ENCODE measurements at regions not wholly inside any gene's neighbourhood (a gene's known extent, or its start where the extent isn't known, plus 50 kb on each side); places are given as distances from the start of the nearest gene placed in this dataset.

DNA sequence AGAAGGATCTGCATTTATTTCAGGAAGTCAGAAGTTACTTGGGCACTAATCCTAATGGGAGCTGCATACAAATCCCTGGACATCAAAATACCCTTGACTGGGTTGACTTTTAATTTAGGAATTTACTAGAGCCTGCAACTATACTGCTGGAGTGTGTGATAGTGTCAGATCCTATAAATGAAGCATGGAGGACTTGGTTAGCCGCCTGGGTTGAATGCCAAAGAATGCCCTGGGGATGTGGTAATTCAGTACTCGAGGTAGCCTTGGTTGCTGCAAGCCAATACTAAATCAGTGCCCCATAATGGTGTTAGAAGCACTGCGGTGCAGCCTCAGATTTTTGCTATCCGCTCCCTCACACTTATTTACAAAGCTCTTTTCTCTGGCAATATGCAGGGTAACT is 184.9 kb downstream of the CAPZA3 start:
- TF ChIP-seq FOXA2 (IDR thresholded peaks at IDR 0.05) (no peak), TAF1 (conservative IDR thresholded peaks at IDR 0.05) (no peak), GABPA (IDR thresholded peaks at IDR 0.05 in 1 of 2, conservative IDR thresholded peaks at IDR 0.05 in 1 of 2) (no peak), FOXA1 (IDR thresholded peaks at IDR 0.05) (no peak), SP1 (IDR thresholded peaks at IDR 0.05) (no peak), YY1 (IDR thresholded peaks at IDR 0.05) (no peak), RXRA (IDR thresholded peaks at IDR 0.05) (no peak)
- TF ChIP-seq, protein P1, sequence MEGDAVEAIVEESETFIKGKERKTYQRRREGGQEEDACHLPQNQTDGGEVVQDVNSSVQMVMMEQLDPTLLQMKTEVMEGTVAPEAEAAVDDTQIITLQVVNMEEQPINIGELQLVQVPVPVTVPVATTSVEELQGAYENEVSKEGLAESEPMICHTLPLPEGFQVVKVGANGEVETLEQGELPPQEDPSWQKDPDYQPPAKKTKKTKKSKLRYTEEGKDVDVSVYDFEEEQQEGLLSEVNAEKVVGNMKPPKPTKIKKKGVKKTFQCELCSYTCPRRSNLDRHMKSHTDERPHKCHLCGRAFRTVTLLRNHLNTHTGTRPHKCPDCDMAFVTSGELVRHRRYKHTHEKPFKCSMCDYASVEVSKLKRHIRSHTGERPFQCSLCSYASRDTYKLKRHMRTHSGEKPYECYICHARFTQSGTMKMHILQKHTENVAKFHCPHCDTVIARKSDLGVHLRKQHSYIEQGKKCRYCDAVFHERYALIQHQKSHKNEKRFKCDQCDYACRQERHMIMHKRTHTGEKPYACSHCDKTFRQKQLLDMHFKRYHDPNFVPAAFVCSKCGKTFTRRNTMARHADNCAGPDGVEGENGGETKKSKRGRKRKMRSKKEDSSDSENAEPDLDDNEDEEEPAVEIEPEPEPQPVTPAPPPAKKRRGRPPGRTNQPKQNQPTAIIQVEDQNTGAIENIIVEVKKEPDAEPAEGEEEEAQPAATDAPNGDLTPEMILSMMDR (IDR thresholded peaks at IDR 0.05; ENCODE audit: low read depth, low read length, missing input control) = no peak
- TF ChIP-seq, protein P2, sequence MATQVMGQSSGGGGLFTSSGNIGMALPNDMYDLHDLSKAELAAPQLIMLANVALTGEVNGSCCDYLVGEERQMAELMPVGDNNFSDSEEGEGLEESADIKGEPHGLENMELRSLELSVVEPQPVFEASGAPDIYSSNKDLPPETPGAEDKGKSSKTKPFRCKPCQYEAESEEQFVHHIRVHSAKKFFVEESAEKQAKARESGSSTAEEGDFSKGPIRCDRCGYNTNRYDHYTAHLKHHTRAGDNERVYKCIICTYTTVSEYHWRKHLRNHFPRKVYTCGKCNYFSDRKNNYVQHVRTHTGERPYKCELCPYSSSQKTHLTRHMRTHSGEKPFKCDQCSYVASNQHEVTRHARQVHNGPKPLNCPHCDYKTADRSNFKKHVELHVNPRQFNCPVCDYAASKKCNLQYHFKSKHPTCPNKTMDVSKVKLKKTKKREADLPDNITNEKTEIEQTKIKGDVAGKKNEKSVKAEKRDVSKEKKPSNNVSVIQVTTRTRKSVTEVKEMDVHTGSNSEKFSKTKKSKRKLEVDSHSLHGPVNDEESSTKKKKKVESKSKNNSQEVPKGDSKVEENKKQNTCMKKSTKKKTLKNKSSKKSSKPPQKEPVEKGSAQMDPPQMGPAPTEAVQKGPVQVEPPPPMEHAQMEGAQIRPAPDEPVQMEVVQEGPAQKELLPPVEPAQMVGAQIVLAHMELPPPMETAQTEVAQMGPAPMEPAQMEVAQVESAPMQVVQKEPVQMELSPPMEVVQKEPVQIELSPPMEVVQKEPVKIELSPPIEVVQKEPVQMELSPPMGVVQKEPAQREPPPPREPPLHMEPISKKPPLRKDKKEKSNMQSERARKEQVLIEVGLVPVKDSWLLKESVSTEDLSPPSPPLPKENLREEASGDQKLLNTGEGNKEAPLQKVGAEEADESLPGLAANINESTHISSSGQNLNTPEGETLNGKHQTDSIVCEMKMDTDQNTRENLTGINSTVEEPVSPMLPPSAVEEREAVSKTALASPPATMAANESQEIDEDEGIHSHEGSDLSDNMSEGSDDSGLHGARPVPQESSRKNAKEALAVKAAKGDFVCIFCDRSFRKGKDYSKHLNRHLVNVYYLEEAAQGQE (IDR thresholded peaks at IDR 0.05) = no peak
- no peak overlapping the region for H3K27ac ChIP-seq (ENCODE audit: low read depth in 1 of 2, low read length in 2 of 2)
- WGBS = 91% methylated on average over 4 of the region's 4 CpGs
- H3K9ac ChIP-seq (ENCODE audit: low read depth in 1 of 2, low read length in 2 of 2) = no peak overlapping the region
- H3K9me3 ChIP-seq (ENCODE audit: control insufficient read depth in 4 of 4, low read length in 3 of 4) = no peaks in the 10 kb centered on the region
- no peaks in the 10 kb centered on the region for H3K4me1 ChIP-seq (ENCODE audit: control insufficient read depth in 4 of 4, insufficient read depth in 4 of 4, low read length in 3 of 4)
- H3K27me3 ChIP-seq (ENCODE audit: control insufficient read depth in 4 of 4, insufficient read depth in 4 of 4, low read length in 3 of 4) = no peaks in the 10 kb centered on the region
- H3K36me3 ChIP-seq (ENCODE audit: control insufficient read depth in 4 of 4, insufficient read depth in 3 of 4, low read depth in 1 of 4, low read length in 3 of 4) = no peaks in the 10 kb centered on the region
- no peak for DNase-seq (ENCODE audit: low spot score)
- no peak overlapping the region for H3K4me3 ChIP-seq (ENCODE audit: low read depth in 1 of 3, low read length in 3 of 3)

DNA sequence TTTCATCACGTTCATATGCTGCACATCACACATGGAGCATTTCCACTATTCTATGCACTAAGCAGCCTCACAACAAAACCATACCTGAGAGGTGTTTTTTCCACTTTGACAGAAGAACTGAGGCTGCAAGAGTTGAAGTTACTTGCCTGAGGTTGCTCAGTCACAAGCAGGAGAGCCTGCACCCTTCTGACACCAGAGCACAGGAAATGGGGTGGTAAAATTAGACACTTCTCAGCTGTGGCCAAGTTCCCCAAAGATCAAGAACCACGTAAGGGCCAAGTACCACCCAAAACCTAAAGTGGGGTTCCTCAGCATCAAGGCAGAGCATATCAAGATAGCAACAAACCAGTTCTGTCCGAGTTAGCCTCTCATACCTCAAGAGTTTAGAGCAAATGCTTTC is 185.8 kb downstream of the CAPZA3 start:
- WGBS = 80% methylated on average over 3 of the region's 3 CpGs

More for the DNA sequence above, 185.8 kb downstream of the CAPZA3 start:
- Histone ChIP-seq H3K9ac (ENCODE audit: low read depth in 1 of 2, low read length in 2 of 2) (no peak overlapping the region), H3K27me3 (ENCODE audit: control insufficient read depth in 4 of 4, insufficient read depth in 4 of 4, low read length in 3 of 4) (no peaks in the 10 kb centered on the region), H3K36me3 (ENCODE audit: control insufficient read depth in 4 of 4, insufficient read depth in 3 of 4, low read depth in 1 of 4, low read length in 3 of 4) (no peaks in the 10 kb centered on the region), H3K4me3 (ENCODE audit: low read depth in 1 of 3, low read length in 3 of 3) (no peak overlapping the region), H3K9me3 (ENCODE audit: control insufficient read depth in 4 of 4, low read length in 3 of 4) (no peaks in the 10 kb centered on the region), H3K4me1 (ENCODE audit: control insufficient read depth in 4 of 4, insufficient read depth in 4 of 4, low read length in 3 of 4) (no peaks in the 10 kb centered on the region), H3K27ac (ENCODE audit: low read depth in 1 of 2, low read length in 2 of 2) (no peak overlapping the region)
- TF ChIP-seq FOXA1 (IDR thresholded peaks at IDR 0.05) (no peak), EGR1 (IDR thresholded peaks at IDR 0.05; ENCODE audit: low read depth in 2 of 2) (no peak), SP1 (IDR thresholded peaks at IDR 0.05) (no peak), TAF1 (conservative IDR thresholded peaks at IDR 0.05) (no peak), JUND (IDR thresholded peaks at IDR 0.05) (no peak)
- TF ChIP-seq, protein P2 (IDR thresholded peaks at IDR 0.05) = no peak
- TF ChIP-seq, protein P3, sequence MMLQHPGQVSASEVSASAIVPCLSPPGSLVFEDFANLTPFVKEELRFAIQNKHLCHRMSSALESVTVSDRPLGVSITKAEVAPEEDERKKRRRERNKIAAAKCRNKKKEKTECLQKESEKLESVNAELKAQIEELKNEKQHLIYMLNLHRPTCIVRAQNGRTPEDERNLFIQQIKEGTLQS (IDR thresholded peaks at IDR 0.05) = no peak
- TF ChIP-seq, protein P4, sequence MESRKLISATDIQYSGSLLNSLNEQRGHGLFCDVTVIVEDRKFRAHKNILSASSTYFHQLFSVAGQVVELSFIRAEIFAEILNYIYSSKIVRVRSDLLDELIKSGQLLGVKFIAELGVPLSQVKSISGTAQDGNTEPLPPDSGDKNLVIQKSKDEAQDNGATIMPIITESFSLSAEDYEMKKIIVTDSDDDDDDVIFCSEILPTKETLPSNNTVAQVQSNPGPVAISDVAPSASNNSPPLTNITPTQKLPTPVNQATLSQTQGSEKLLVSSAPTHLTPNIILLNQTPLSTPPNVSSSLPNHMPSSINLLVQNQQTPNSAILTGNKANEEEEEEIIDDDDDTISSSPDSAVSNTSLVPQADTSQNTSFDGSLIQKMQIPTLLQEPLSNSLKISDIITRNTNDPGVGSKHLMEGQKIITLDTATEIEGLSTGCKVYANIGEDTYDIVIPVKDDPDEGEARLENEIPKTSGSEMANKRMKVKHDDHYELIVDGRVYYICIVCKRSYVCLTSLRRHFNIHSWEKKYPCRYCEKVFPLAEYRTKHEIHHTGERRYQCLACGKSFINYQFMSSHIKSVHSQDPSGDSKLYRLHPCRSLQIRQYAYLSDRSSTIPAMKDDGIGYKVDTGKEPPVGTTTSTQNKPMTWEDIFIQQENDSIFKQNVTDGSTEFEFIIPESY (IDR thresholded peaks at IDR 0.05) = no peak
- no peak for DNase-seq (ENCODE audit: low spot score)

All from liver (tissue), 8 donors.